AG09319 (cell line): ENCODE measurements at regions not wholly inside any gene's neighbourhood (a gene's known extent, or its start where the extent isn't known, plus 50 kb on each side); places are given as distances from the start of the nearest gene placed in this dataset.

Experiments
- DNase-seq: peaks from one replicate; pipeline ENCODE4 v3.0.0-alpha.2; 2010; ENCODE audit warnings: low read depth; ENCODE audit errors: extremely low read depth
- CTCF ChIP-seq: IDR thresholded peaks from 2 replicates; pipeline ENCODE4 v1.5.1; 2011; ENCODE audit warnings: low read depth, mild to moderate bottlenecking, inconsistent platforms, low read length, moderate library complexity

GRCh38 chr11:44483919-44484610, 81.4 kb upstream of the CD82 start:
- DNase-seq, result no peak
- TF ChIP-seq CTCF, result peak; percentile 40

- TF ChIP-seq CTCF, result no peak
- no peak for DNase-seq
Observed at GRCh38 chr11:44488165-44488965, 77.1 kb upstream of the CD82 start.

GRCh38 chr11:44493383-44493782, 72.1 kb upstream of the CD82 start:
- no peak for DNase-seq
- TF ChIP-seq CTCF, result no peak

- DNase-seq, result no peak
- no peak for TF ChIP-seq CTCF
Observed at GRCh38 chr11:44493930-44494329, 71.5 kb upstream of the CD82 start.

- no peak for DNase-seq
- TF ChIP-seq CTCF, result no peak
Observed at GRCh38 chr11:44494785-44495184, 70.7 kb upstream of the CD82 start.

- TF ChIP-seq CTCF, result no peak
- no peak for DNase-seq
Observed at GRCh38 chr11:44496391-44496790, 69.1 kb upstream of the CD82 start.
